Right forelimb (tissue), 1 donor: ENCODE measurements at regions not wholly inside any gene's neighbourhood (a gene's known extent, or its start where the extent isn't known, plus 50 kb on each side); places are given as distances from the start of the nearest gene placed in this dataset.
"Not testable (repeated sequence)": the region's sequence is repeated elsewhere in the genome, so short reads cannot be mapped to it uniquely, and the experiment has no call there.

Source experiments
- DNase-seq: peaks from one replicate; pipeline ENCODE4 v3.0.0-alpha.2; 2018

DNA sequence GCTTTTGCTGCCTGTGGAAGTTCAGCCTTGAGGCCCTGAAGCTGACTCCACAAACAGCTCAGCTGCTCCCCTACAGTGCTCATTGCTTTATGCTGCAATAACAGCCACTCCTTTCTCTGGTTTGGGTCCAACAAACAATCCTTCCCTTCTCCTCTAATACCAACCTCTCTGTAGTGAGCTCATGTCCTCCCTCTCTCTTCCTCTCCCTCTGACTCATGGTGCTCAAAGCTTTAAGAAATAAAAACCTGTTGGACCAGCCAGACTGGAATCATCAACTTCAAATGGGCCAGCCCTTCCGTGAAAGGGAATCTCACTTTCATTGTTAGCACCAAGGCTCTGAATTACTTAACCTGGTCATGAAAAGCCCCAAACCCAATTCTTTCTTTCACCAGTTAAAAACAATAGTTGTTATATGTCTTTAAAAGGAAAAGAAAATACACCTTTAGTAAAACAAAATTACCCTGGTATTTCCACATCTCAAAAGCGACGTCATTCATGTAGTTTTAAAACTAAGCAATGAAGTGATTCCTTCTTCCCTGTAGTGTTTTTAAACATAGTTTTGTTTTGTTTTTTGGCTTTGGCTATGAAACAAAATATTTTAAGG is 126.4 kb downstream of the DUSP6 start:
- DNase-seq: no peak

DNA sequence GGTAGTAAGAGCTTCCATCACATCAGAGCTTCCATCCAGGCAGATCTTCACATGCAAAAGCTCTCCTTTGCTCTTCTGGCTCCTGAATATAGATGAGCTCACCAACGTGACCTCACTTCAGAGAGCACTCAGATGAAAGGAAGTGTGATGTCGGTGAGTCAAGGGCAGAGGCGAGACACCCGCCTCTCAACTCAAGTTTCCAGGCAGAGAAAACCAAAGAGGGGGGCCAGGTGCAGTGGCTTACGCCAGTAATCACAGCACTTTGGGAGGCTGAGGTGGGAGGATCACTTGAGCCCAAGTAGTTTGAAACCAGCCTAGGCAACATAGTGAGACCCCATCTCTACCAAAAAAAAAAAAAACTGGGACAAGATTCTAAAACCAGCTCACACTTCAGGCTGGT is 126.9 kb downstream of the DUSP6 start:
- DNase-seq: no peak

DNA sequence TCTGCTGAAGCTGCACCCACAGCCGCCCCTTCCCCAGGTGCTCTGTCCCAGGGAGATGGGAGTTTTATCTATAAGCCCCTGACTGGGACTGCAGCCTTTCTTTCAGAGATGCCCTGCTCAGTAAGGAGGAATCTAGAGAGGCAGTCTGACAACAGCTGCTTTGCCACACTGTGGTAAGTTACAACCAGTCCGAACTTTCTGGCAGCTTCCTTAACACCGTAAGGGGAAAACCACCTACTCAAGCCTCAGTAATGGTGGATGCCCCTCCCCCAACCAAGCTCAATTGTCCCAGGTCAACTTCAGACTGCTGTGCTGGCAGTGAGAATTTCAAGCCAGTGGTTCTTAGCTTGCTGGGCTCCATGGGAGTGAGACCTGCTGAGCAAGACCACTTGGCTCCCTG is 129.7 kb downstream of the DUSP6 start:
- not testable (repeated sequence) for DNase-seq

DNA sequence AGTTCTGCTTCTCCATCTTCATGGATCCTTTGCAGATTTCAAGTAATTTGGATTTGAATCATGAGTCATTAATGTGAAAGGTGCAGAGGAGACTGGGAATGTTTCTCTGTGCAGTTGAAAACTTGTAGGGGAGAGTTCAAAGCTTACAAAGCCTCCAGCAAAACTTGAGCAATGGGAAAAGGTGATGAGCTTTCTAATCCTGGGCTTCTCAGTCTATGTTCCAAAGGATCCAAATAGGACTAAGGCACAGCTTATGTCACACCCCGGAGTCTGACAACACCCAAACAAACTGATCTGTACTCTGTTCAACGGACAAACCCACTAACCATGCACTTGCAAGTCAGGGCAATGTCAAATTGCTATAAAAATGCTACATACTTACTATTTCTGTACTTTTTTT is 134.8 kb downstream of the DUSP6 start:
- no peak for DNase-seq

DNA sequence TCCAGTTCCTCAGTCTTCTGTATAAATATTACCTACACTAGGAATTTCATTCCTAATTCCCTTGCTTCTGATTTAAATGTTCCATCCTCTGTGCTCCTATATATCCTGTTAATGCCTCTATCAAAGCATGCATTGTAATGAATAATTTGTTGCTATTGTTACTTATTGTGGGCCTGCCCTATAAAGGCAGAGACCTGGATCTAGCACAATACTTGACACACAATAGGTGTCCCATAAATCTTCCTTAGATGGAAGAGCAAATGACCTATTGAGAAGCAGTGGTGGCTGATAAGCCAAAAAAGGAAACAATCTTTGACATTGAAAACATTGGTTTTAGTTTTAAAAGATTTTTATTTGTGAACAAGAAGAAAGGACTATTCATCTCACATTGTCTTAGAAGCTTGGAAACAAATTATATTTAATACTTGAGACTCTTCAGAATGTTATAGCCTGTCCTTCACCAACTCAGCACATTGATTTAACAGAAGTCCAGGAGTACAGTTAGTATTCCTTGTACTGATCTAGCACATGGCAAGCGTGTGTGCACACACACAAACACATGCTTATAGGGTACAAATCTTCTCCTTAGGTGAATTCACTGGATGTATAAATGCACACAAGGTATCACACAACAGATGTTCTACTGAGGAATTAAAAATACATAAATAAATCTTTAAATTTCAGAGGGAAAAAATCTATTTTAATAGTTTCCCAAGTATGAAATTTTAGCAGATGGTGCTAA is 135.9 kb downstream of the DUSP6 start:
- DNase-seq: no peak

DNA sequence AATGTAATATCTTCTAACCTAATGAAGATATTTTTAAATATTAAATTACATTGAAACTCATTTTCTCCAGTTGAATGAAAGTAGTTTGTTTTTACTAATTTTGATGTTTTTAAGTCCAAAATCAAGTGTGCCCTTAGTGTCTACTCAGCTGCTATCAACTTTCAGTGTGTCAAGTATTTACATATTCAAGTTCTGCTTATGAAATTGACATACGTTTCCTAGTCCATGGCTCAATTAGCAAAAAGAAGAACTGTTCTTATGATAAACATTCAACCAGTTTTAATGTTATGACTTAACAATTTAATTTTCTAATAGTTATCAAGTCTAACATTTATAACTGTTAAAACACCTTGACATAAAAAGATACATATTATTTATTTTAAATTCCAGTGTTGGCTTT is 137.1 kb downstream of the DUSP6 start:
- DNase-seq: no peak

DNA sequence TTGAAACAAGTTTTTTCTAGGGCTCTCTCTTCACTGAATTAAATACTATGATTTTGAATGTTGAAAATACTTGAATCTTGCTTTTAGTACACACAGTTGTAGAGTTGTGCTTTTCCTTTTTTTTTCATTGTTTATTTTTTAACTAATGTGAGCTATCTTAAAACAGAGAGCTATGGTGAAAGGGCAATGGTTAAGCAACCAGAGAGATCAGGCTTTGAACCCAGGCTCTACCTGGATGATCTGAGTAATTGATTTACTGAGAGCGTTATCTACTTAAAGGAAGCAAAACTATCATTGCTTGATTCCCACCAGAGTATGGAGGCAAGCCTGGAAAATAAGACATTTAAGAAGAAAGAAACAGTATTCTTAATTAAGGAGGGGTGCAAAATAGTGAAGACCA is 138.6 kb downstream of the DUSP6 start:
- no peak for DNase-seq

DNA sequence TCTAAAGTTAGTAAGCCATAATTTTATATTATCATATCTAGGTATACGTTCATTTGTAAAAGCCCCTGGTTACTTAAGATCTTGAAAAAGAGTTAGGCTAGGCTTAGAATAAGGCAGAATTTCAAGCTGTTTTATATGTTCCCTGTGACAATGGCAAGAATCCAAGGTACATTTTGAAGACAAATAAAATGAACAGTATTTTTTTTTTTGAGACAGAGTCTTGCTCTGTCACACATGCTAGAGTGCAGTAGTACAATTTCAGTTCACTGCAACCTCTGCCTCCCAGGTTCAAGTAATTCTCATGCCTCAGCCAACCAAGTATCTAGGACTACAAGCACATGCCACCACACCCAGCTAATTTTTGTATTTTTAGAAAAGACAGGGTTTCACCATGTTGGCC is 139.2 kb downstream of the DUSP6 start:
- DNase-seq: no peak

DNA sequence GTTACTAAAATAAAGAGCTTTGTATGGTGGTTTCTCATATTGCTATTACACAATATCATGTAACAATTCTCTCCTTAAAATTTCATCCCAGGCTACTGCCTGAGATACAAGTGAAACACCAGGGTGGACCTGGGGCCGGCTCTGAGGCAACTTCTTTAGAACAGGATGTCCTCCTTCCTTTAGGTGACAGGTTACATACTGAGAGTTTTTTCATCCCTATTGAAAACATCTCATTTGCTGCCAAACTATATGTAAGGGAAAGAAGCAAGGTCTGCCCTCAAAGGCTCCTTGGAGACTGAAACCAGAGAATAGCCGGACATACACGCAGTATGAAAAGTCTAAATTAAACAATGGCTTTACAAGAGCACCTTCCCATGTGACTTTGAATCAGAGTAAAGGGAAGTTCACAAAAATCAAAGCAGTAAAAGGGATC is 139.9 kb downstream of the DUSP6 start:
- DNase-seq: no peak

DNA sequence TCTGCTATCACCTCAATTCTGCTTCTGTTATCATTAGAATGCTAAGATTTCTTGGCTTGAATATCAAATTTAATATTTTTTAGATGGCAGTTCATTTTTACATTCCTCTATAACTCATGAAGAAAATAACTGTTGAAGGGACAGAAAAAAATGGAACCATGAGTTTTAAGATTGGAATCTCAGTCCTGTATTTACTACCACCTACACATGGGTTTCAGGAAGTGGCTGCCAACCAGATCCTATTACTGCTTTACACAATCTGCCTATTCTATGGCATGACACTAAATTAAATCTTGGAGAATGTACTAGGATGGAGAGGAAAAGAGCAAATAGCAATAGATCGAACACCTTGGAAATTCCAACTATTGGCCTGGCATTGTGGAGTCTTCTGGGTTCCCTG is 140.8 kb downstream of the DUSP6 start:
- no peak for DNase-seq

DNA sequence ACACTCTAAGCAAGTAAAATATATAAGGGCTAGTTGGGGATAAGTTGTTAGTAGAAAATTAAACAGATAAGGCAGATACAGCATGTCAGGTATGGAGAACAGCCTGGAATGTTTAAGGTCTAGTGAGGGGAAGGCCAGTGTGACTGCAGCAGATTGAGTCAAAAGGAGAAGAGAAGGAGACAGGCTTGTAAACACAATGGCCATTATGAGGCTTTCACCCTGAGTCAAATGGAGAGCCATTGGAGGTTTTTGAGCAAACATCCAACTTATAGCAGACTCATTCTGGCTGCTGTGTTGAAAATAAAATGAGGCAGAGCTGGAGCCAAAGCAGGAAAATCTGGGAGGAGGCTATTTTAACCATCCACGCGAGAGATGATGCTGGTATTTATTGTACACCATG is 142.0 kb downstream of the DUSP6 start:
- DNase-seq: no peak

DNA sequence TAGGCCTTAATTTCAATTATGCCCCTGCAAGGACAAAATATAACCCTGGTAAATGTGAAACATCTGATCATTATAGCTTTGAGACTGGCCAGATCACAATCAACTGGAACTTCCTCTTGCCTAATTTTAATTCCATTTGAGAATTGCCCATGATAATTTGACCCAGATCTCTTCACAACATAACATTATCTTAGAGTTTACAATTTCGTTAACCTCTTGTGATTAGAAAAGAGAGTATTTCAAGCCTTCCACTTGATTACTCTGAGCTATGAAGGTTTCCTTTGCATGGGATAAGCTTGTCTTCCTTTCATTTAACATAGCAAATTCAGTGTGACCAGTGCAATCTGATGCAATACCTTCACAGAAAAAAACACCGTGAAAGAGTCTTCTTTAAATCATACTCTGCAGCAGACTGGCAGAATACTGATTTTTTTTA is 143.6 kb downstream of the DUSP6 start:
- DNase-seq: no peak

DNA sequence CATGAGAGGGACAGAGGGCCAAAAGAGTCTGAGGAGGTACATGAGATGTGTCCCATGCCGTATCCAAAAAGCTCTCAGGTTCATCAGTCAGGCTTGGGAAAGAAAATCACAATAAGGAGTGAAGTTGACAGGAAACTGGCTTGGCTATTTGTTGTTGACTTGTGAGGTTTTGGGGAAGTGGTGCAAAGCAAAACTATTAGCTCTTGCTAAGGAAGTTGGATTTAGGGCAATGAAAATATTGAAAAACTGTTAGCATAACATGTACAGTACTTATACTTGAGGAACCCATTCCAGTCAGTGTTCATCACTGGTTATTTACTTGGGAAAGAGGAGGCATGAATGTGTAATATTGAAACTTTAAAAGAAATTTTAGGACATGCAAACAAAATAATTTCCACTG is 145.9 kb downstream of the DUSP6 start:
- DNase-seq: no peak

DNA sequence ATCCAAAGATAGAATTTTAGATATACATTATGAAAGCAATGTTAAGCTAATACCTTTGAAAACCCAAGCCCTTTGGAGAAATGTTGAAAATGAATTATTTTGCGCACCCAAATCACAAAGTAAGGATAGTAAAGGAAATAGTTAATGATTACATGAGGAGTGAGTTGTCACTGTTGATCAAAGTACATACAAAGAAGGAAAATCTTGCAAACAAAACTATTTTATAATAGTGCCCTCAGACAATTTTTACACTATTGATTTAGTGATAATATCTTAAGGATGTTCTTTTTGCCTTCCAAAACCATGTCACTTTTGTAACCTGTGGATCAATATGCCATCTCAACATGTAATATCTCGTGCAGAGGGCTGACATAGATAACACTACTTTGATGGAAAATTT is 146.8 kb downstream of the DUSP6 start:
- no peak for DNase-seq

DNA sequence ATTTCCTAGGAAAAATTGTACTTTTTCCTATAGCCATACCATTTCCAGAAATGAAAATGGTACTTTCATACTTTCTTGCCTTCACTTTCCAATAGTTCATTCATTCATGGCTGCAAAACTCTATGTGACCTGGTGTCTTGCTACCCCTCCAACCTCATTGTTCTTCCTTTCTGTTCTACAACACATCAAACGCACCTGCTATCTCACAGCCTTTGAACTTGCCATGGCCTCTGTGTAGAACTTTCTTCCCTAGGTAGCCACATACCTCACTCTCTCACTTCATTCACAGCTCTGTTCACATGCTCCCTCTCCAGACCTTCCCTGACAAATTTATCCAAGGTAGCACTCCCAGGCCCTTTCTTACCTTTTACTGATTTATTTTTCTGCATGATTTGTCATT is 149.2 kb downstream of the DUSP6 start:
- DNase-seq: no peak

DNA sequence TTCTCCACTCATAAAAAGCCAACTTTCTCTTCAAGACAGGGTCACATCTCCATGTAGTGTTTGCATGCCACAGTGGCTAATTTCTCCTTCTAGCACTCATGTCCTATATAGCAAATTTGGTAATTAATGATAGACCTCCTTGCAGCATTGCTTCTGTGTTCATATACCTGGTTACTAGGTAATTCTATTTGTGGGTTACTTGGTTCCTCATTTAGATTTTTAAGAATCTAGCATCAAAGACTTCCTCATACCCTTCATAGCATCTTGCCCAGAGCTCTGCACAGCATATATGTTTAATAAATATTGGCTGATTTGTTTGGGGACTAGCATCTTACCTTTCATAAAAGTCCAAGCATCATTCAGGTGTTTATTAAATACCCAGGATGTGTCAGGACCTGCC is 152.1 kb downstream of the DUSP6 start:
- DNase-seq: no peak

DNA sequence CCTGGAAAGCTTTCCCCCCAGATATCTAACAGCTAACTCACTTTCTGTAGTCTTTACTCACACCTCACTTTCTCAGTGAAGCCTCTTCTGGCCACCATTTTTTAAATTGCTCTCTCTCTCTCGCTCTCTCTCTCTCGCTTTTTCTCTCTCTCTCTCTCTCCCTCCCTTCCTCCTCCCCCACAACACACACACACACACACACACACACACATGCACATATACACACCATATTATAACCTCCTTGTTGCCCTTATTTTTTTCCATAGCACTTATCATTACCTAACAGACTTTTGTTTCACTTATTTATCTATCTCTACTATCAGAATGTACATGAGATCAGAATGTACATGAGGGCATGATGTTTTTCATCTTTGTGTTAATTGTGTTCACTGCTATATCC is 156.8 kb downstream of the DUSP6 start:
- no peak for DNase-seq

DNA sequence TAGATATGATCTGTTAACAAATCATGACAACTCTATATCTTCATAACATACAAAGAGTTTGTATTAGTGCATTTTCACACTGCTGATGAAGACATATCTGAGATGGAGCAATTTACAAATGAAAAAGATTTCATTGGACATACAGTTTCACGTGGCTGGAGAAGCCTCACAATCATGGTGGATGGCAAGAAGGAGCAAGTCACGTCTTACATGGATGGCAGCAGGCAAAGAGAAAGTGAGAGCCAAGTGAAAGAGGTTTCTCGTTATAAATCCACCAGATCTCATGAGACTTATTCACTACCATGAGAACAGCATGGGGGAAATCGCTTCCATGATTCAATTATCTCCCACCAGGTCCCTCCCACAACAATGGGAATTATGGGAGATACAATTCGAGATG is 157.6 kb downstream of the DUSP6 start:
- DNase-seq: no peak

DNA sequence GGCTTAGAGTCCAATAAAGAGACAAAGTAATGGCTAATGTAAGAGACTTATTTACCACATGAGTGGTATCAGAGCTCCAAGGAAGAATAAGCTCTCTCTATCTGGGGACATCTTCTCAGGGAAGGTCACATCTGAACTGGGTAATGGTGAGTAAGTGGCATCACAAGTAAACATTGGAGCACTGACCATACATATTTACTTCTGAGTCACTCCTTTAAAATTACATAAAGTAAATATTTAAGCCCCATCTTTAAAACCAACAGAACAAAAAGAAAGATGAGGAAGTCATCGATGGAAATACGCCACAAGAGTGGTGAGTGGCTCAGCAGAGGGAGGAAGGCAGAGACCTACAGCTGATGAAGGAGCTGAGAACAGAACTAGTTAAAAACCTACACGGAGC is 159.9 kb downstream of the DUSP6 start:
- DNase-seq: no peak

DNA sequence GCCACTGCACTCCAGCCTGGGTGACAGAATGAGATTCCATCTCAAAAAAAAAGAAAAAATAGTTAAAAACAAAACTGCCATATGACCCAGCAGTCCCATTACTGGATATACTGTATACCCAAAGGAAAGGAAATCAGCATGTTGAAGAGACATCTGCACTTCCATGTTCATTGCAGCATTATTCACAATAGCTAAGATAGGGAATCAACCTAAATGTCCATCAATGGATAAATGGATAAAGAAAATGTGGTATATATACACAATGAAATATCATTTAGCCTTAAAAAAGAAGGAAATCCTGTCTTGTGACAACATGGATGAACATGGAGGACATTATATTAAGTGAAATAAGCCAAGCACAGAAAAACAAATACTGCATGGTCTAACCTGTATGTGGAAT is 160.7 kb downstream of the DUSP6 start:
- DNase-seq: not testable (repeated sequence)

DNA sequence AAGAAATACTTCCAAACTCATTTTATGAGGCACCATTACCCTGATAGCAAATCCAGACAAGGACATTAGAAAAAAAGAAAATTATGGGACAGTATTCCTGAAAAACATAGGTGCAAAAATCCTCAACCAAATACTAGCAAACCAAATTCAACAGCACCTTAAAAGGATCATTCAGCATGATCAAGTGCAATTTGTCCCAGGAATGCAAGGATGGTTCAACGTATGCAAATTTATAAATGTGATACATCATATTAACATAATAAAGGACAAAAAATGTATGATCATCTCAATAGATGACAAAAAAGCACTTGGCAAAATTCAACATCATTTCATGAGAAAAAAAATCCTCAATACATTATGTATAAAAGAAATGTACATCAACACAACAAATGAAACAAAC is 162.9 kb downstream of the DUSP6 start:
- no peak for DNase-seq

DNA sequence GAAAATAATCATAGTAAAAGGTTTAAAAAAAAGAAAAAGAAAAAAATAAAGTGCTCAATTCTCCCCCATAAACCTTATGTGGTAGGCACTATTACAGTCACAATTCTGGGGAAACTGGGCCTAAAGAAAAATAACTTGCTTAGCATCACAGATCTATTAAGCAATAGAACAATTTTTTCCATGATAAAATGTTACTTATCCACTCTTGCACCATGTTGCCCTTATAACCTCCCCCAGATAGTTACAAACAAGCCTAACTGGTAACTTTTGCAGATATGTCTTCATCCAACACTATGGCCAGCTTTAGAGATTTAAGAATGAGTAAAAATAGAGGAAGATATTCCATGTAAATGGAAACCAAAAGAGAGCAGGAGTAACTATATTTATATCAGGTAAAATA is 164.8 kb downstream of the DUSP6 start:
- DNase-seq: no peak

DNA sequence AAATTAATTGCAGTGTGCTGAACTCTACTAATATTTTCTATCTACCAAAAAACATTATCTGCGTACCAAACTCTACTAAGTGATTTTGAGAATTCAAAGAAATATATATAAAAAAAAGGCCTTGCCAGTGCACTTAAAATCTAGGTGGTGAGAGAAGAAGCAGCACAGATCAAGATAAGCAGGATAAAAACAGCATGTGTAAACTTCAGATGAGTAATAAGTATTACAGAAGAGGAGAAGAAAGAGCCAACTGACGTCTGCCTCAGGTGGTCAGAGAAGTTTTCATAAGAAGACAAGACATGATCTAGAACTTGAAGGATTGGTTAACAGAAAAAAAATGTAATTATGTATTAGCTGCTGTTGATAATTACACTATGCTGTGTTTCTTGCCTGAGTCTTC is 166.4 kb downstream of the DUSP6 start:
- no peak for DNase-seq

DNA sequence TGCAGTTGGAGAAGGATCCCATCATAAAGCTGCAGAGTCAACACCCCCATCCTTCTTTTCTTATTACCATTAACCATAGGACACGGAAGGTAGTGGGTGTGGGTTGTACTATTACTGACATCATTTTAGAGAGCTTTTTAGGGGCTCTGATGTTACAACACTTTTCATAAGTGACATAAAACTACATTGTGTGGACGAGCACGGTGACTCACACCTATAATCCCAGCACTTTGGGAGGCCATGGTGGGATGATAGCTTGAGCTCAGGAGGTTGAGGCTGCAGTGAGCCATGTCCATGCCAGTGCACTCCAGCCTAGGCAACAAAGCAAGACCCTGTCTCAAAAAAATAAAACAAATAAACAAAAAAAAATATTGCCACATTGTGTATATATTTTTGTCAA is 167.1 kb downstream of the DUSP6 start:
- DNase-seq: no peak

DNA sequence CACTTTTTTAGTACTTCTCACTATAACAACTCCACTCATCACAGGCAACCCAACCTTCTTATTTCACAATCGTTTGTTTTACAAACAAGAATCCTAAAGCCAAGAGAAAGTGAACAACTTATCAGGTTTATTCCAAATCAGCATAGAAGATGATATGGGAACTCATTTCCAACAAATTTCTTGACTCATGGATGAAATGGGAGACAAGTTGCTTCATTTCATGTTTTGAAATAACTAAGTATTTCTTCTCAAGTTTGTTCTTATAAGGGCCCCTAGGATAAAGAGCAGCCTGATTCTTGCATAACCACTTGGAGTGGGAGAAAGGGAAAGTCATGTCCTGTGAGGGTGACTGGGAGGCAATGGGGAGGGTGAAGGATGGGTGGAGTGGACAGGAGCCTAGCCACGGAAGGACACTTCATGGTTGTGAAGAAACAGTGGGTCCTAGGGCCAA is 168.3 kb downstream of the DUSP6 start:
- DNase-seq: no peak
